ENCODE measurements at regions not wholly inside any gene's neighbourhood (a gene's known extent, or its start where the extent isn't known, plus 50 kb on each side); places are given as distances from the start of the nearest gene placed in this dataset.
A peak's percentile ranks its signal among the peaks of the same experiment; 100 is the strongest.
"Not testable (repeated sequence)": the region's sequence is repeated elsewhere in the genome, so short reads cannot be mapped to it uniquely, and the experiment has no call there.

- DNase-seq, result no peak
Measured at GRCh38 chr11:129731316-129731715, 84.3 kb upstream of the TMEM45B start.

DNA sequence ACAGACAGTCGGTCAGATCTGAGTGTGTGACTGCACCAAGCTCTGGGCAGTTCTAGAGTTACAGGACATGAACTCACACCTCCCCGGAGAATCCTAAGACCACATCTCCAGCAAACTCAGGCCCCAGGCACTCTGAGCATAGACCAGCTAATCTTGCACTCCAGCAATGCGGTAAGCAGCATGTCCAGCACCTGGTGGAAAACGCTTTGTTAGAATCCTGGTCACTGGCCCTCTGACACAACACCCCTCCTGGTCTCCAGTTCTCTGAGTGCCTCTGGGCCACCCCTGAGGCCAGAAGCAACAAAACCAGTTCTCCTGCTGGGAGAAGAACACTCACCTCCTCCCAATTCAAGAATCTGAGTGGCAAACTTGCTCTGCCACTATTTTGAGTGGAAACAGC is 82.7 kb upstream of the TMEM45B start:
- DNase-seq, result no peak

DNA sequence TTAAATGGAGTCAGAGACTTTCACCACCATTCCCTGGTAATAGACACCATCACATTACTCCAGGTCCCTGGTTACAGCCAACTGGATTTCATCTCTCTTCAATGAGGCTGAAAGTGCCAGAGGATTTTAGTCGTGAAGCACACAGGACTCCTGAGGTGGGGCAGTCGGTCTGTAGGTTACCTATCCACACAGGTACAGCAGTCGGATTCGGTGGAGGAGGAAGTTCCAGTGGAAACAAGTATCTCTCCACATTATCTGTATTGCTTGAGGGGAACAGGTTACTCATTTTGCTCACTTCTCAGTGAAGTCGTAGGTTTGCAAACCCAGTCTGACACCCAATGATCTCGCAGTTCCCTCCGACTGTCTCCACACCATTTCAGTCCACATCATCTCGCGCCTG is 82.3 kb upstream of the TMEM45B start:
- DNase-seq, result no peak

DNA sequence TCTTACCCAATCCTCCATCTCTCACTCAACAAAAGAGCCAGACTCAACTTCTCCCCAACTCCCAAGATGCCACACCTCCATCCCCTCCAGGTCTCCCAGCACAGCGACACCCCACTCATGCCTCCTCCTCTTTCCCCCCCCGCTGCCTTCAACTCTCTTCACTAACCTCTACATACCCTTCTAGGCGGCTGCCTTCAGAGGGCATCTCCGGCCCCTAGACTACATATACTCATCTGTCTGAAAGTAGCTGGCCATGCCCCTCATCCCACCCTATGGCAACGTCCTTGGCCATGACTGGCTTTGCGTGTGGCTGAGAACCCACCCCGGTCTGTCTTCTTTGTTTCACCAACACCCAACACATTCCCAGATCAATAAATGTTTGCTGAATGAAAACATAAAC is 81.7 kb upstream of the TMEM45B start:
- no peak for DNase-seq

- DNase-seq, result no peak
Measured at GRCh38 chr11:129734654-129735053, 81.0 kb upstream of the TMEM45B start.

DNA sequence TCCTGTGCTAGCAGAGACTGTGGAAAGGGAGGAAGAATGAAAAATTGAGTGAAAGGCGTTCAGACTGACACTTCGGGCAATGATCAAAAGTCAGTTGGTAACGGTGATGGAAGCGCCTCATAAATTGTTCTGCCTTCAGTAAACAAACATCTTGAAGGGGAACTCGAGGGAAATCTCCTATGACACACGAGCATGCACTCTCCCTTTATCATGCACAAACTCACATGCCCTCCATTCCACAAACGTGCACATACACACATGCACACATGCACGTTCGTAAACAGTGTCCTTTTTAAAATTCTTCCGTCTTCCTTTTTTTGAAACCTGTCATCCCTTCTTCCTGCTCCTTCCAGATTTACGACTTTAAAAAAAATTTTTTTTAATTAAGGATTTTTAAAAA is 77.8 kb upstream of the TMEM45B start:
- DNase-seq, result no peak

- no peak for DNase-seq
Measured at GRCh38 chr11:129738242-129738641, 77.4 kb upstream of the TMEM45B start.

DNA sequence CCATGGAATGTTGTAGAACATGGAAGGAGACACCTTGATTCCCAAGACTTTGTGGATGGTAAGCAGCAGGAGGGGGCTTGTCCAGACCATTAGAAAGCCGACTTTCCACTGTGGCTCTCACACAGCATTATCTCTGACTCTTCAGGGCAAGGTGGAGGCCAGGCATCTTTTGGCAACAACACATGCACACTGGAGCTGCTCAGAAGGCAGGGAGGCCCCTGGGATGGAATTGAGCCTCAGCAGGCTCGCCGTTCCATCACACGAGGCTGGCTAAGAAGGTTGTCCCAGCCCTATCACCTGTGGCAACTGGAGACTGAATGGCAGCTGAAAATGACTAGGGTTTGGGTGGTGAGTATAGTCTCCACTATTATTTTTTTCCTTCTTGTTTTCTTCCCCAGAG is 76.3 kb upstream of the TMEM45B start:
- no peak for DNase-seq

DNA sequence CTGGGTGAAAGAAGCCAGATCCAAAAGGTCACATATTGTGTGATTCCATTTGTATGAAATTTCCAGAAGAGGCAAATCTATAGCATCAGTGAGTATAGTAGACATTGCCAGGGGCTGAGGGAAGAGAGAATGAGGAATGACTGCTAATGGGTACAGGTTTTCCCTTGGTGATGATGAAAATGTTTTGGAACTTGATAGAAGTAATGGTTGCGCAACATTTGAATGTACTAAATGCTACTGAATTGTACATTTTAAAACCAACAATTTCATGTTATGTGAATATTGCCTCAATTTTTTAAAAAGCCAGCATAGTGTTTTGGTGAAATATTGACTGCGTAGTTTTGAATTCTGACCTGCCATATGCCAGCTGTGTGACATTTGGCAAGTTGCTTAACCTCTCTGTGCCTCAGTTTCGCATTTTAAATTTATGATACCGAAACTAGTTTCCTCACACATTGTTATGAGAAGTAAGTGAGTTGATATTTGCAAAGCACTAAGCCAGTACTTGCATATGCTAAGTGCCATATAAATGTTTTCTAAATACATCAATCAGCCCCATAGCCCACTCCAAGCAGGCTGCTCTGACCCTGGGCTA is 75.4 kb upstream of the TMEM45B start:
- DNase-seq, result no peak

DNA sequence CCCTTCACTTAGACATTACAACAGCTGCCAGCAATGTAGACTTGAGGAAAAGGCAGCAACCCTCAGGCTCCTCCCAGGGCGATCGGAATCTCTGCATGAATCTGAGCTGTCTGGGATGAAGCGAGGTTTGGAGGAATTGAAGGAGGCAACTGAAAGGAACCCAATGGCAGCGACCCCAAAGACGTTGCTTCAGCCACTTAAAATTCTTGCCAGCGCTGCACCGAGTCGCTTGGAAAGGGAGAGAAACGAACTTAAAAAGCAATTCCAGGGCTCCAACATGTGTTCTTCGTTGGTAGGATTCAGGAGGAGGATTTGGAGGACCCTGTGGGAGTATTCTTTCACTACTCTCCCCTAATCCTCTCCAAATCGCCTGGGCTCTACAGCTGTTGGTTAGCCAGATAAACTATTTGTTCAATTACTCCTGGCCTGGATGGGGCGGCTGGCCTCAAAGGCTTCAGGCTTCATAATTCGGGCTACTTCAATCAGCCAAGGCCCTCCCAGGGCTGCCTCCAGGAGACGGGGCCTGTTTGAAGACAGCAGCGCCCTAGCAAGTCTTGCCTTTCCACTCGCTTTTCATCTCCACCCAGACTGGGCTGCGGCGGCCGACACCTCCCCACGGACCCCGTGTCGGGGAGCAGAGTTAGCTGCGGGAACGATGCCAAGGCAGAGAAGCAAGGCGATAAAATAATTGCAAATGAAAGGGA is 72.4 kb upstream of the TMEM45B start:
- no peak for DNase-seq

DNA sequence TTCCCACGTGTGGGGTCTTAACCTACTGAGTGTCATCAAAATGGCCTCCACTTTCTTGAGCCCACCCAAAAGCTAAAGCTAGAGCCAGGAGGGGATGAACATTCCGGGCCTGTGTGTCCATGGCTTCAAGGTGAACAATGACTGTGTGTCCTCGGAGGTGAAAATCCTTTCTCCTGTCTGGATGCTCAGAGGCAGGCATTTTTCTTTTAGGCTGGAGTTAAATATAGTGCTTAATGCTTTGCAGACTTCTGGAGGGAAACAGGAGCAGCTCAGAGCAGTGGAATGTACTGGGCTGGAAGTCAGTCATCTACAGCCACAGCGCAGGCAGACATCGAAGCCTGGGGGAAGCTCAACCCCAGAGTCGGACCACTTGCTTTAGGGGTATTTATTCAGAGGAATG is 68.6 kb upstream of the TMEM45B start:
- no peak for DNase-seq

DNA sequence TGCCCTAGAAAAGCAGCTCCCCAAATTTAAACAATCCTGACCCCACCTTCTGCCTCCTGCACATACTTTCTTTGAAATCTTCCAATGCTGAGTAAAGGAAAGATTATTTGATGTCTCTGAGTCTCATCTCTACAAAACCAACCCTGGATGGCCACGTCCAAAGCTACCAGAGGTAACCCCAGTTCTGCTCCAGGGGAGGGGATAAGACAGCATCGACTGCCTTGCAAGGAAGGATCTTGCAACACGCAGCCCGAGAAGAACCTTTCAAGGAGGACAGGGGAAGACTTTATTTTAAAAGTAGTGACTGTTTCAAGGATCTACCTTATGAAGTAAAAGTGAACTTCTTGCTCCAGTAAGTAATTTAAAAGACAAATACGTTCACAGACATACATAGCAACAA is 66.5 kb upstream of the TMEM45B start:
- no peak for DNase-seq

DNA sequence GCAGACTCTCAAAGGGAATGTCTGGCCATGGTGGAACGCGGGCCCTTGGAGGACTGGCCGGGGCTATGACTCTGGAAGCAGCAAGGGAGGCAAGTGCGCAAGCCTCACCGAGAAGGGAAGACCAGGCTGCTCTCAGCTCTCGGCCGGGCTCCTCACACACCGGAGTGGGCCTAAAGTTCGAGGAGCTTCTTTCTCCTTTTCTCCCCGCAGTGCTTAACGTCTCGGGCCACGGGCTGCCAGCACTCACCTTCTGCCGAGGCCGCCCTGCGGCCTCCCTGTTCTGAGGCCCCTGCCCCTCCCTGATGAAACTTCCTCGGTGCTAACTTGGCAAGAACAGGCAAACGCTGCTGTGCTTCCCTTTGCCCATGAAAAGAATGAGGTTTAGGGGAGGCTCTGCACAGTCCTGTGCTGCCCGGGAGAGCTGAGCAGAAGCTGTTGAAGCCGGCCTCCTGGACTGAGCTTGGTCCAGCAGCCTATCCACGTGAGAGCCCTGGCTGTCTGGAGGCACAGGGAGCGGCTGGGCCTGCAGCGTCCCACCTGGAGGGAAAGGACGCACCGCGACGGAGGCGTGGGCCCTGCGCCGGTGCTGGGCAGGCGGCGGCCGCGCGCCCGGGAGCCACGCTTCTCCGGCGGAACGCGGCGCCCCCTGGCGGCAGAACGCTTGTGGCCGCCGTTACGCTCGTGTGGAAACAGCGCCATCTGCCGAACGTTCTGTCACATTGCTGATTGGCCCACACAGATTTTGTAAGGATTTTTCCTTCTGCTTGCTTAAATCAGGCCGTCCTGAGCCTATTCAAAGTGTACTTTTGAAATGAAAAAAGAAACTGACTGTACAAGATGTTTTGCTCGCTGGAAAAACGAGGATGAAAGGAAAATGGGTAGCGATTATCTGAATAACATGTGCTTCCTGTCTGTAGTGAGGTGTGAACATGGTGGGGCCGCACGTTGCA is 65.0 kb upstream of the TMEM45B start:
- peak; percentile 89 for DNase-seq

- no peak for DNase-seq
Measured at GRCh38 chr11:129751511-129751910, 64.1 kb upstream of the TMEM45B start.

- DNase-seq, result not testable (repeated sequence)
Measured at GRCh38 chr11:129763569-129763968, 52.1 kb upstream of the TMEM45B start.

DNA sequence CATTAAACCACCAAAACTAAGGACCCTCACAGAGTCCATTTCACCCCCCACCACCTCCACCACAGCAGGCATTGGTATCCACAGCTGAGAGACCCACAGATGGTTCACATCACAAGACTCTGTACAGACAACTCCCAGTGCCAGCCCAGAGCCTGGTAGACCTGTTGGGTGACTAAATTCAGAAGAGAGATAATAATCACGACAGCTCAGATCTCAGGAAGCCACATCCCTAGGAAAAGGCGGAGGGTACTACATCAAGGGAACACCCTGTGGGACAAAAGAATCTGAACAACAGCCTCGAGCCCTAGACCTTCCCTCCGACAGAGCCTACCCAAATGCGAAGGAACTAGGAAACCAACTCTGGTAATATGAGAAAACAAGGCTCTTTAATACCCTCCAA is 51.4 kb upstream of the TMEM45B start:
- not testable (repeated sequence) for DNase-seq

All from CD4-positive, alpha-beta T cell treated with Interleukin-17A for 4 hours (primary cell).